ENCODE measurements at regions not wholly inside any gene's neighbourhood (a gene's known extent, or its start where the extent isn't known, plus 50 kb on each side); places are given as distances from the start of the nearest gene placed in this dataset.
"Not testable (repeated sequence)": the region's sequence is repeated elsewhere in the genome, so short reads cannot be mapped to it uniquely, and the experiment has no call there.

DNA sequence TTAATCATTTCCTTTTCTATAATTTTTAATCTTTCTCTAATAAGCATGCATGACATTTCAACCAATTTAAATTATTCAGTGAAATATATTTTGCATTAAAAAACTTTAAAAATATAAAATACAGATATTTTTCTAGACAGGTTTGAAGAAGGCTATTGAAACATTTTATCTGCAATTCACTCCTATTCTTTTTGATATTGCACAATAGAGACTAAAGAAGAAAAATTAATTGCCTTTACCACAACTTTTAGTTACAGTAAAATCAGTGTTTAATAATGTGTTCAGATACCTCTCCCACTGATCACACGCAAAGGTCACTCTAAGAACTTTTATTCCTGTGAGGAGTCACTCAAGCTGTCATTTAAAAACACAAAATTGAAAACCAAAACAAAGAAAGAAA lies 1416.7 kb downstream of the FSCB start:
- H3K4me3 ChIP-seq (ENCODE audit: low read length) = no peak overlapping the region
- no peaks in the 10 kb centered on the region for H3K36me3 ChIP-seq (ENCODE audit: insufficient read depth, low read length)
- no peak overlapping the region for H3K4me2 ChIP-seq (ENCODE audit: low read length)
- H3K9me3 ChIP-seq (replicated peaks; ENCODE audit: low read length) = no peaks in the 10 kb centered on the region
- H3K4me1 ChIP-seq (ENCODE audit: control insufficient read depth, insufficient read depth, low read length) = no peaks in the 10 kb centered on the region
- H3K27me3 ChIP-seq (ENCODE audit: control insufficient read depth, insufficient read depth, low read length) = no peaks in the 10 kb centered on the region
- H3K9ac ChIP-seq (ENCODE audit: low read depth, low read length) = no peak overlapping the region

DNA sequence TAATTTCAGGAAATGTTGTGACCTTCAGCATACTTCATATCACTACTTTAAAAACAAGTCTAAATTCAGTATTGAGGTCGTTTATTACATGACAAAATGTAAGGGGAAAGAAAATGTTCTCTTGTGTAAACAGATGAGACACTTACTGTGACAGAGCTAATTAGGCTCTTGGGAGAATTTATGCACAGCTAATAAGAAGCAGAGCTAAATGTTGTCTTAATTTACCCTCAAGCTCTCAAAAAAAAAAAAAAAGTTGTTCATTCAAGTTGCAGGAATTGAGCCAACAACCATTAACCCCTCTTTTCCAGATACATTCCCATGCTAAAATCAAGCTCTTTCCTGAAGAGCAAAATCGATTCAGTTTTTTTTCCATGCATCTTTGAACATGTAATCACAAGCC lies 1419.4 kb downstream of the FSCB start:
- H3K9ac ChIP-seq (ENCODE audit: low read depth, low read length) = no peak overlapping the region
- H3K36me3 ChIP-seq (ENCODE audit: insufficient read depth, low read length) = no peaks in the 10 kb centered on the region
- H3K27me3 ChIP-seq (ENCODE audit: control insufficient read depth, insufficient read depth, low read length) = no peaks in the 10 kb centered on the region
- no peaks in the 10 kb centered on the region for H3K9me3 ChIP-seq (replicated peaks; ENCODE audit: low read length)
- no peak overlapping the region for H3K4me2 ChIP-seq (ENCODE audit: low read length)
- no peaks in the 10 kb centered on the region for H3K4me1 ChIP-seq (ENCODE audit: control insufficient read depth, insufficient read depth, low read length)
- no peak overlapping the region for H3K4me3 ChIP-seq (ENCODE audit: low read length)

- Histone ChIP-seq H3K4me2 (ENCODE audit: low read length) (no peak overlapping the region), H3K36me3 (ENCODE audit: insufficient read depth, low read length) (no peaks in the 10 kb centered on the region), H3K9me3 (replicated peaks; ENCODE audit: low read length) (no peaks in the 10 kb centered on the region), H3K4me3 (ENCODE audit: low read length) (no peak overlapping the region), H3K4me1 (ENCODE audit: control insufficient read depth, insufficient read depth, low read length) (no peaks in the 10 kb centered on the region), H3K27me3 (ENCODE audit: control insufficient read depth, insufficient read depth, low read length) (no peaks in the 10 kb centered on the region), H3K9ac (ENCODE audit: low read depth, low read length) (no peak overlapping the region)
Observed at GRCh38 chr14:43085819-43086218, 1421.3 kb downstream of the FSCB start.

GRCh38 chr14:43067372-43067771 lies 1439.7 kb downstream of the FSCB start:
- H3K27me3 ChIP-seq (ENCODE audit: control insufficient read depth, insufficient read depth, low read length); H3K4me3 ChIP-seq (ENCODE audit: low read length); H3K4me2 ChIP-seq (ENCODE audit: low read length); H3K4me1 ChIP-seq (ENCODE audit: control insufficient read depth, insufficient read depth, low read length); H3K9ac ChIP-seq (ENCODE audit: low read depth, low read length); H3K9me3 ChIP-seq (replicated peaks; ENCODE audit: low read length); H3K36me3 ChIP-seq (ENCODE audit: insufficient read depth, low read length): not testable (repeated sequence)

- Histone ChIP-seq H3K4me1 (ENCODE audit: control insufficient read depth, insufficient read depth, low read length) (no peaks in the 10 kb centered on the region), H3K4me2 (ENCODE audit: low read length) (no peak overlapping the region), H3K4me3 (ENCODE audit: low read length) (no peak overlapping the region), H3K9ac (ENCODE audit: low read depth, low read length) (no peak overlapping the region), H3K36me3 (ENCODE audit: insufficient read depth, low read length) (no peaks in the 10 kb centered on the region), H3K9me3 (replicated peaks; ENCODE audit: low read length) (peaks cover 5% of the 10 kb centered on the region), H3K27me3 (ENCODE audit: control insufficient read depth, insufficient read depth, low read length) (no peaks in the 10 kb centered on the region)
Observed at GRCh38 chr14:43056106-43056505, 1449.4 kb downstream of the LRFN5 start.

DNA sequence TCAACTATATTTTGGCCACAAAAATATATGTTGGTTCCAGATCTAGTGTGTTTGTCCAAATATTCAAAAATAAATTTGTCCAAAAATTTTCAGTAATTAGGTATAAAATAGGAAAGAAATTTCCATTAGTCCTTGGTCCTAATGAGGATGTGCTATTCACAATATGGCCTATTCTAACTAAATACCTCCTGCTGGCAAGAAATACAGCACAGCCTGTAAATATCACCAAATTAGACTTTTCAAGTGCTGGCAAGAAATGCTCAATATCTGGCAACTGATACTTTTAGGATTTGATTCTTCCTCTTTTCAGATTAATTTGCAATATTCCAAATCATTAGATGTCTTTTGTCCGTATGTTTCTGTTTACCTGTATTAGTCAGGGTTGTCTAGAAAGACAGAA lies 1446.2 kb downstream of the LRFN5 start:
- no peaks in the 10 kb centered on the region for H3K27me3 ChIP-seq (ENCODE audit: control insufficient read depth, insufficient read depth, low read length)
- H3K9ac ChIP-seq (ENCODE audit: low read depth, low read length) = no peak overlapping the region
- H3K4me1 ChIP-seq (ENCODE audit: control insufficient read depth, insufficient read depth, low read length) = no peaks in the 10 kb centered on the region
- H3K4me2 ChIP-seq (ENCODE audit: low read length) = no peak overlapping the region
- no peaks in the 10 kb centered on the region for H3K36me3 ChIP-seq (ENCODE audit: insufficient read depth, low read length)
- H3K9me3 ChIP-seq (replicated peaks; ENCODE audit: low read length) = no peaks in the 10 kb centered on the region
- H3K4me3 ChIP-seq (ENCODE audit: low read length) = no peak overlapping the region

DNA sequence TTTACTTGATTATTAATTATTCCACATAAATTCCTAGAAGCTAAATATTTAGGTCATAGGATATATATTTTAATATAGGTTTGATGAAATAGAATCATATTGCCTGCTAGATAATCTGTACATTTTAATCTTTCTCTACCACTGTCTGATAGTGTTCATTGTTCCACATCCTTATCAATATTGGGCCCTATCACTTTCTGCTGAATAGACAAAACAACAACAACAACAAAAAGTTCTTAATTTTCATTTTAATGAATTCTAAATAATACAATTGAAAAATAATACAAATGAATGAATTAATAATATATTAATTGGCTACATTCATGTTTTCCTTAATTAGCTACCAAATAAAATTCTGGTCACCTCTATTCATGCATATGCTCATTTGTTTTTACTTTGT lies 1437.2 kb downstream of the LRFN5 start:
- no peak overlapping the region for H3K4me2 ChIP-seq (ENCODE audit: low read length)
- H3K9me3 ChIP-seq (replicated peaks; ENCODE audit: low read length) = no peaks in the 10 kb centered on the region
- no peaks in the 10 kb centered on the region for H3K36me3 ChIP-seq (ENCODE audit: insufficient read depth, low read length)
- H3K27me3 ChIP-seq (ENCODE audit: control insufficient read depth, insufficient read depth, low read length) = no peaks in the 10 kb centered on the region
- H3K4me3 ChIP-seq (ENCODE audit: low read length) = no peak overlapping the region
- no peak overlapping the region for H3K9ac ChIP-seq (ENCODE audit: low read depth, low read length)
- no peaks in the 10 kb centered on the region for H3K4me1 ChIP-seq (ENCODE audit: control insufficient read depth, insufficient read depth, low read length)

DNA sequence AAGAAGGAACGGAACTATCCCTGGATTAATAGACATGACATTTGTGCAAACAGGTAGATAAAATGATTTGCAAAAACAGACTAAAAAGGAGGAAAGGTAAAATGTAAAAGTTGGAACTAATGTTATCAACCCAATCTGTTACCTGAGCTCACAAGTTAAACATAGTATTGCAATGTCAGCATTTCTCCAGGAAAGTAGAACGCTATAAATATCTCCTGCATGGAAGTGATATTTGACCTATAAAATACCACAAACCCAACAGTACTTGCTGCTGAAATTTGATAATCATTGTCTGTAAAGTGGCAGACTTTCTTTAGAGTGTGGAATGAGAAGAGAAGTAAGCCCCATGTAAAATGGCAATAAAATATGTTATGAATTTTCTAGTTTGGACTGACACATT lies 1435.7 kb downstream of the LRFN5 start:
- Histone ChIP-seq H3K9ac (ENCODE audit: low read depth, low read length) (no peak overlapping the region), H3K27me3 (ENCODE audit: control insufficient read depth, insufficient read depth, low read length) (no peaks in the 10 kb centered on the region), H3K9me3 (replicated peaks; ENCODE audit: low read length) (no peaks in the 10 kb centered on the region), H3K4me1 (ENCODE audit: control insufficient read depth, insufficient read depth, low read length) (no peaks in the 10 kb centered on the region), H3K4me2 (ENCODE audit: low read length) (no peak overlapping the region), H3K4me3 (ENCODE audit: low read length) (no peak overlapping the region), H3K36me3 (ENCODE audit: insufficient read depth, low read length) (no peaks in the 10 kb centered on the region)

DNA sequence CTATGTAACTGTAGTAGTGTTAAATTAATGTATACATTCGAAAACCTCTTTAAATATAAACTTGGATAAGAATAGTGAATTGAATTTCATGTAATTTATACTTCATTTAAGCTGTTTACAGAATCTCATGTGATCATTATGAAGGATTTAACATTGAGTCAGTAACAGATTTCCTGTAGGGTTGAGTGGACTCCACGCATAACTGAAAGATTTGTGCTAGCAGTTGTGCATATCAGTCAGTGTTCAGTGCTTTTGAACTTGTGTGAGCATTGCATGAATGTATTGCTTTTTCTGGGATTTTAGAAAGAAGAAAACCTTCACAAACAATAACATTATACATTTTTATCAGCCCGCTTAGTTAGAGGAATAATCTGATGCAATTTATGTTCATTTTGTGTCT lies 1435.3 kb downstream of the LRFN5 start:
- H3K4me3 ChIP-seq (ENCODE audit: low read length) = no peak overlapping the region
- no peak overlapping the region for H3K9ac ChIP-seq (ENCODE audit: low read depth, low read length)
- H3K4me2 ChIP-seq (ENCODE audit: low read length) = no peak overlapping the region
- no peaks in the 10 kb centered on the region for H3K27me3 ChIP-seq (ENCODE audit: control insufficient read depth, insufficient read depth, low read length)
- no peaks in the 10 kb centered on the region for H3K9me3 ChIP-seq (replicated peaks; ENCODE audit: low read length)
- H3K36me3 ChIP-seq (ENCODE audit: insufficient read depth, low read length) = no peaks in the 10 kb centered on the region
- no peaks in the 10 kb centered on the region for H3K4me1 ChIP-seq (ENCODE audit: control insufficient read depth, insufficient read depth, low read length)

GRCh38 chr14:43041207-43041606 lies 1434.5 kb downstream of the LRFN5 start:
- no peak overlapping the region for H3K4me3 ChIP-seq (ENCODE audit: low read length)

GRCh38 chr14:43039881-43040280 lies 1433.2 kb downstream of the LRFN5 start:
- H3K9ac ChIP-seq (ENCODE audit: low read depth, low read length) = no peak overlapping the region
- no peaks in the 10 kb centered on the region for H3K36me3 ChIP-seq (ENCODE audit: insufficient read depth, low read length)
- H3K9me3 ChIP-seq (replicated peaks; ENCODE audit: low read length) = no peaks in the 10 kb centered on the region
- H3K4me2 ChIP-seq (ENCODE audit: low read length) = no peak overlapping the region
- H3K27me3 ChIP-seq (ENCODE audit: control insufficient read depth, insufficient read depth, low read length) = no peaks in the 10 kb centered on the region
- H3K4me1 ChIP-seq (ENCODE audit: control insufficient read depth, insufficient read depth, low read length) = no peaks in the 10 kb centered on the region
- H3K4me3 ChIP-seq (ENCODE audit: low read length) = no peak overlapping the region

More at GRCh38 chr14:43041207-43041606, 1434.5 kb downstream of the LRFN5 start:
- Histone ChIP-seq H3K9ac (ENCODE audit: low read depth, low read length) (no peak overlapping the region), H3K9me3 (replicated peaks; ENCODE audit: low read length) (no peaks in the 10 kb centered on the region), H3K27me3 (ENCODE audit: control insufficient read depth, insufficient read depth, low read length) (no peaks in the 10 kb centered on the region), H3K4me2 (ENCODE audit: low read length) (no peak overlapping the region), H3K4me1 (ENCODE audit: control insufficient read depth, insufficient read depth, low read length) (no peaks in the 10 kb centered on the region), H3K36me3 (ENCODE audit: insufficient read depth, low read length) (no peaks in the 10 kb centered on the region)

GRCh38 chr14:43031598-43031997 lies 1424.9 kb downstream of the LRFN5 start:
- H3K4me1 ChIP-seq (ENCODE audit: control insufficient read depth, insufficient read depth, low read length) = no peaks in the 10 kb centered on the region
- H3K36me3 ChIP-seq (ENCODE audit: insufficient read depth, low read length) = no peaks in the 10 kb centered on the region
- no peak overlapping the region for H3K4me3 ChIP-seq (ENCODE audit: low read length)
- no peak overlapping the region for H3K4me2 ChIP-seq (ENCODE audit: low read length)
- H3K9me3 ChIP-seq (replicated peaks; ENCODE audit: low read length) = no peaks in the 10 kb centered on the region
- H3K27me3 ChIP-seq (ENCODE audit: control insufficient read depth, insufficient read depth, low read length) = no peaks in the 10 kb centered on the region
- no peak overlapping the region for H3K9ac ChIP-seq (ENCODE audit: low read depth, low read length)
